Inflammatory macrophage (primary cell): ENCODE measurements at regions not wholly inside any gene's neighbourhood (a gene's known extent, or its start where the extent isn't known, plus 50 kb on each side); places are given as distances from the start of the nearest gene placed in this dataset.

Experiments used
- DNase-seq, 2 donors: peaks; one replicate each; pipeline ENCODE4 v3.0.0-alpha.2; 2020 to 2022

DNA sequence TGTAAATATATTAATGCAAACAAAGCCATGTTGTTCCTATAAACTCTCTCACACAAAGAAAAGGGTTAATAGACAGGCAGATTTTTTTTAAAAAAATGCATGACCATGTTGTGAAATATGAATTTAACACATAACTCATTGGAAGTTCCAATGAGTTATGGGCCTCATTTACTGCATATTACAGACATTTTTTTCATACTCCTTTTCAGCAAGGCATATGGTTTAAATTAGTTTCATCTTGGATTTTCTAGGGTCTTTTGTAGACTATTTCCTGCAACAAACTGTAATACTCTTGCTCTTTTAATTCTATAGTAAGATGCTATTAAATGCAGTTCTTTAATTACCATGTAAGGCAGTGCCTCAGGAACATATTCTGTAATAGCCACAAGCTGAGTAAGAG, 323.1 kb downstream of the GBA3 start:
- DNase-seq, result no peak

DNA sequence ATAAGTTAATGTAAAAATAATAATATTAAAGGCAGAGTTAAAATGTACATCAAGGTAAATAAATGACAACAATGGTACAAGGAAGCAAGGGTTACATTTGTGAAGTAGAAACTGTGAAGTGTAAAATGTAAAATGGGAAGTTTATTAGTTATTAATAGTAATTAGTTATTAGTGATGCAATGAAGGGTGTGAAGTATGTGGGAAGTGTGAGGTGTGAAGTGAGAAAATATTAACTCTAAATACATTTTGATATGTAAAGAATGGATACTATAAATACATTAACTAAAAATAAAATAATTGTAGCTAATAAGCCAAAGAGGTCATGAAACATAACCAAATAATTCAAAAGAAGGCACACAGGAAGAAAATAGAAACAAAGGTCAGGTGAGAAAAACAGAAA, 316.4 kb downstream of the GBA3 start:
- no peak for DNase-seq

DNA sequence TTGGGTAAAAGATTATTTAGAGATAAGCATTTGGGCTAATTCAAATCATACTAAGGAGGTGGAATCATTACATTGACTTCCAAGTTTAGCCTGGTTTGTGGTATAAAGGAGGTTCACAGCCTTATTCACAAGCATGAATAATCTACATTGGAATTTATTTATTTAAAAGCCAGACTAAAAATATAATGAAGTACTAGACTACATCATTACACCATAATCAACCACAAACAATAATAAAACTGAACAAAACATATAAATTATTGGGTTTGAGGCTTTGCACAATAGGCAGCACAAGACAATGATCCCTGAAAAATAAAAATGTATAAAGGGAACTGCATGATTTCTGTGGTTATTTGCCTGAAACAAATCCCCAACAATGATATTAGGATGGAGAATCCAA, 314.0 kb downstream of the GBA3 start:
- no peak for DNase-seq

DNA sequence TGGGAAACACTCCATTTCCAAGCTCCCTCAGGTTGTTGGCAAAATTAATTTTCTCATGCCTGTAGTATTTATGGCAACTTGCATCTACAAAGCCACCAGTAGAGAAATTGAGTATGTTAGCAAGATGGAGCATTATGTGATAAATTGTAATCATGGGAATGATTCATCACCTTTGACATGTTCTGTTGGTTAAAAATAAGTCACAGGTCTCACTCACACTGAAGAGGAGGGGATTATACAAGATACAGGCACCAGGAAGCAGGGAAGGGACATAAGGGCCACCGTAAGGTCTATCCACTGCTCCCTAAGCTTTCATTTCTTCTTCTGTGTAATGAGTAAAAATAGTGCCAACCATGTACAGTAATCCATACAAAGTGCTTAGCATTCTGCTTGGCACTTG, 313.0 kb downstream of the GBA3 start:
- no peak for DNase-seq

DNA sequence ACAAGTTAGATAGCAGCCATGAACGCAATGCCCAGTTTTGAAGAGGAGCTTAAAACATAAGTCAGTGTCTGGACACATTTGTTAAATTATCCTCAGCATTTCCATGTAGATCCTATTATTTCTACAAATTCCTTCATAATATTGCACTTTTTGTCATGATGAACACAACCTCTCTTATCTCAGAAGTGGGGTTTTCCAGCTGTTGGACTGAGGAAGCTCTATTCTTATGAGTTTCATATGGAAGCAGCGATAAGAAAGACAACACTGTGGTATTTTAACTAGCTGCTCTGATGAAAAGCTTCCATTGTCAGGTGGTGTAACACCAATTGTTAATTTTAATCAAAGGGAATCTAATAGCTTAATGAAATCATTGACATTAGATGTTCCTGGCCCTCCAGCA, 308.7 kb downstream of the GBA3 start:
- DNase-seq, result no peak

DNA sequence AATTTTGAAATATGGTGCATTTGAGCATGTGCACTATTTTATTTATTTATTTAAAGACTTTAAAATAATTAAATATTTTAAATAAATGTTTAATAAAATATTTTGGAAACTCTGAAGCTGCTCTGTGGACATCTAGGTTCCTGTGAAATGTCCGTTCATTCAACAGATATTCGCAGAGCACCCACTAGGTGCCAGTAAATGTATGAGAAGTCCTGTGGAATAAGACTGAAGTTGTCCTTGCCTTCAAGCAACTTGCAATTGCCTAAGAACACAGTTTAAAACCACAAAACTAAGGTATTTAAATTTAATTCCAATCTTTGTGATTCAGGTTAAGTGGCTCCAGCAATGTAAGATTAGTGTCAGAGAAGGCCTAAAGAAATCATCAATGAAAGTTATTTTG, 306.7 kb downstream of the GBA3 start:
- no peak for DNase-seq

DNA sequence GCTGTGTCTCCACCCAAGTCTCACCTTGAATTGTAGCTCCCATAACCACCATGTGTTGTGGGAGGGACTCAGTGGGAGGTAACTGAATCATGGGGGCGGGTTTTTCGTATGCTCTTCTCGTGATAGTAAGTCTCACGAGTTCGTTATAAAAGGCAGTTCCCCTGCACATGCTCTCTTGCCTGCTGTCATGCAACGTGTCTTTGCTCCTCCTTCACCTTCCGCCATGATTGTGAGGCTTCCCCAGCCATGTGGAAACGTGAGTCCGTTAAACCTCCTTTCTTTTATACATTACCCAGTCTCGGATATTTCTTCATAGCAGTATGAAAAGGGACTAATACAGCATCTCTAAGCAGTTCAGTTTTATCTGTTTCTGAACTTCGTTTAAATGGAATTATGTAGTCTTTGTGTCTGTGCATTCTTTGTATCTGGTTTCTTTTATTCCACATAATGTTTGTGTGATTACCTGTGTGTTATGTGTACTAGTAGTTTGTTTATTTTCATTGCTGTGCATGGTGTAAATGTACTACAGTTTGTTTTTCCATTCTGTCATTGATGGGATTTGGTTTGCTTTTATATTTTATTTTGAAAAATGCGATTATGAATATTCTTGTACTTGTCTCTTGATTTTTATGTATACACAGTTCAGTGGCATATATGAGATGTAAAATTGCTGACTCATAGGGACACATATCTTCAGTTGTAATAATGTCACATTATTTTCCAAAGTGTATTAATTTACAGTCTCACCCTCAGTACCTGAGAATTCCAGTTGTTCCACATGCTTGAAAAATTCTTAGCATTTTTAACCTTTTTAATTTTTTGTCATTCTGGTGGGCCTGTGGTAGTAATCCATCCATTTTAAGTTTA, 304.9 kb downstream of the GBA3 start:
- no peak for DNase-seq

DNA sequence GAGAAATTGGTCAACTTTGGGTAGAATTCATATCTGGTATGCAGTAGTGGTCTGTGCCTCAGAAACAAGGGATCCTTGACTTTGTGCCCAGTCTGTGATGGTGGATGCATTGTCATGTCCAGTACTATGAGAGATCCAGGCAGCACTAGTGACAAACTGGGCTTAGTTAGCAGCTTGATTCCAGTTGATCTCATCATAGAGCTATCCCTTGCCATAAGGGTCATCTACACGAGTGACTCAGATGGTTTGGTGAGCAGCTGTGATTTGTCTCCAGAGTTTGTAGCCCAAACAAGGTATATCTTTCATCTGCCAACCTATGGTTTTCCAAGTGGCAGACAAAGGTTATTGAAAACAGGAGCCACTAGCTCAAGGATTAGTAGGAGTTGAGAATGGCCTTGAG, 298.8 kb downstream of the GBA3 start:
- DNase-seq, result no peak

DNA sequence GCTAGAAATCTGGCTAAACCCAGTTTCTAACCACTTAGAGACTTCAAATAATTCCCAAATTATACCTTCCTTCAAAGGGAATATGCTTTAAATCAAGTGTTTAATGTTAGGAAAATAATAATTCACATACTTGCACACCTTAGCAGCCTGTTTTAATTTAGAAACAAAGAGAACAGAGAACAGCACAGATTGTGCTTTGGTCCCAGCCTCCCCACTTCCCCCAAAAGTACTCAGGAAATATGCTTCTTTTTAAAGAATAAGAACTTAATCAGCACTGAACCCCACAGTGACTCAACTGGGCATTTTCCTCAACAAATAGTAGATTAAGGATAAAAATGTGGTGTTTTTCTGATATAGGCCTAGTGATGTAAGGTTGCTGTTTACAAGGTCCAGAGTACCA, 295.8 kb downstream of the GBA3 start:
- DNase-seq, result no peak

DNA sequence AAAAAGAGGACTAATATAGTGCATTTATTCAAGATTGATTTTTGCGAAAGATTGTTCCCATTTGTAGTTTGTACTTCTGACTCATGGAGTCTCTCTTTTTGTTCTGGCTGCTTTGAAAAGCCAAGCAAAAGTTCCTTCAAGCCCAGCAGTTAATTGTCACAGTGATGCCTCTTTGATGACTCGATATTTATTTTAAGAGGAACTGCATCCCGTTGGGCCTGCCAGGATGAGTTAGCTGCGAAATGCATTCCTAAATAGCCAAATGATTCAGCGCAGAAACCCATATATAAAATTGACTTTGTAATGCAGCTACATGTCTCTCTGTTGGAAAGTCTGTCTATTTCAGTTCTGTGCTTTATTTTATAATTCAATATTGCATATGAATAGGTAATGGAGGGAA, 295.1 kb downstream of the GBA3 start:
- DNase-seq, result no peak

DNA sequence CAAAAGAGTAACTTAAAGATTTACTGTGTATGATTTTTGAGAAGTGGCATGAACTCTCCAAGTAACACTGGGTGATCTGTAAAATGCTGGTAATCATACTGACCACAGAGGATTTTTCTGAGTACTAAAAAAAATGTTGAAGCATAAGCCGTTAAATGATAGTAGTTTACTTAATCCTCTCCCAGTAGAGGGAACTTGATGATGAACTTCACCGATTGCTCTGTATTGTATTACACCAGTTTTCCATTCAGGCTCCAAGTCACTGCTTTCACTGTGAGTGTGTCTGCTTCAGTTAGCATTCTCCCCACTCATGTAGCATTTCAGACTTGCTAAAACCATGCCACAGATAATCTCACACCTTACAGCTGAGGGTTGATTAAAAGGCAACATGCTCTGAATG, 294.1 kb downstream of the GBA3 start:
- DNase-seq, result no peak

DNA sequence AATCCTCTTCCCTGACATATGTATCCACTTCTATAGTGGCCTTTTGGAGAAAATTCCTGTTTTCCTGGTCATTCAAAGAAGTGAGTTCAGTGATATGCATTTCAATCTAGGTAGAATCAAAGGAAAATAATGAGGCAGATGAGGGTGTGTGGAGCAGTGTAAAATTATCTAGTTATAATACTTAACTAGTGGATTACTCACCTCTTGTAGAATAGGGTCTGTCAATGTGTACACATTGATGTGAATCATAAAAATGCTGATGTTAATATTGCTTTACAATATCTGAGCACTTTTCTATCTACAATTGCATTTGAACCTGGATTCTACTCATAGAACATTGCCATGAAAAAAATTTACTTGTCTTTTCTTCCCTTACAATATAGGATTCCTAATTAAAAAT, 293.5 kb downstream of the GBA3 start:
- DNase-seq, result no peak

DNA sequence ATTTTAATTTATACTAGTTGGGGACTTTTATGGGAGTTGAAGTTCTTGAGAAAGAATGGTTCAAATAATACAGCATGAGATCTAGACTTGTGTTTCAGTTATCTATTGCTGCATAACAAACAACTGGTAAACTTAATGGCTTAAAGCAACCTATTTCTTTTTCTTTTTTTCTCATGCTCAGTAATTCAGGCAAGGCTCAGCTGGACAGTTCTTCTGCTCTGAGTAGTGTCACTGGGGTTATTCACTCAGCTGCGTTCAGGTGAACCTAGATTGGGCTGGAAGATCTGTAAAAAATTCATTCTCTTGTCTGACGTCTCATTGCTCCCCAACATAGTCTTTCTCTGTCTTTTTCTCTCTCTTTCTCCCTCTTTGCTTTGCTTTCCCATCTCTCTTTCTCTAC, 291.7 kb downstream of the GBA3 start:
- no peak for DNase-seq

DNA sequence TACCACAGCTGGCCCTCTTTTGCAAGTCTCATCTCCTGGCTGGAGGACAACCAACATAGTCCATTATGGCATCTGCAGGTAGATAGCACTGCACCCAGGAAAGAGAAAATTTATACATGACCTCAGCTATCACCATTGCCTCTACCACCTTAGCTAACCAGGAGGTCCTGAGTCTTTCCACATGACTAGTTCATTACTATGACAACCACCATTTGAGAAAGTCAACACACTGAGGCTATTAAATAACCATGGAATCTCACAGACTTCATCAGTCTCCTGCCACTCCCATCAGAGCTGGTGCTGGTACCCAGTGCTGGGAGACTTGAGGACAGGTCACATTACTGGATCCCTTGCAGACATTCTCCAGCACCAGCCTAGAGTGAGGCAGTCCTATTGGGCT, 285.9 kb downstream of the GBA3 start:
- DNase-seq, result no peak

DNA sequence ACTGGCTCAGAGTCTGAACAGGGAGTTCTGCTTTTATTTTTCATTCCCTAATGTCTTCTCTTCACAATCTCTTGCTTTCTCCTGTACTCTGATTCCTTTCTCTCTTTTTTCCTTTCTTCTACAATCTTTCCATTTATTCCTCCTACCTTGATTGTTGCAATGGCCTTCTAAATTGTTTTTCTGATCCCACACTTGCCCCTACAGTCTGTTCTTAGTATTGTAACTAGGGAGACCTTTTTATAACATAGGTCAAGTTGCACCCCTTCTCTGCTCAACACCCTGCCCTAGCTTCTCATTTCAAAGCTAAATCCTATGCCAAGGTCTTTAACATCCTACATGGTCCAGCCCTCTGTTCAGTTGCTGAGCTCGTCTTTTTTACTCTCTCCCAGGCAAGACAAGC, 277.9 kb downstream of the GBA3 start:
- DNase-seq, result no peak

DNA sequence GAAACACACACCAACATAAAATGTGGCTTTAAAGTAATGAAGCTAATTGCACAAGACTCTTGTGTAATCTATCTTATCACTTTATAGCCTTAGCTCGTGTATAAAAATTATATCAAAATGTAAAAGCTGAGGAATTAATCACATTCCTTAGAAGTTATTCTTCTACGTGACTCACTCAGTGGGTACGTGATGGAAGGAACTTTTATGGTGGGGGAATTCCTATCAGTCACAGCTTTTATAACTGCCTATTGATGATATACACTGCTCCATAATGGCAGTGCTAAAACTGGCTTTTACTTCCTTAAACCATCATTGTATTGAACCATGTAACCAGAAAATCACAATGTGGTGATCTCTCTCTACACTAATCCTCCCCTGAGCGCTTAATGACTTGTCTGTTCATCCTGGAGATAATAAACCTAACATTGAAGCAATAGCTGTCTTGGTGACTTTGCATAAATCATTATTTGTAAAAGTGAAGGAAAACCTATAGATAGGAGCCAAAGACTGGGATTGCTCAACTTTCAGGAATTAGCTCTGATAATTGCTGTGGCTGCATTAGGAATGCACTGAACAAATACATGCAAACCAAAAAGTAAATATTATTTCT, 276.7 kb downstream of the GBA3 start:
- no peak for DNase-seq

DNA sequence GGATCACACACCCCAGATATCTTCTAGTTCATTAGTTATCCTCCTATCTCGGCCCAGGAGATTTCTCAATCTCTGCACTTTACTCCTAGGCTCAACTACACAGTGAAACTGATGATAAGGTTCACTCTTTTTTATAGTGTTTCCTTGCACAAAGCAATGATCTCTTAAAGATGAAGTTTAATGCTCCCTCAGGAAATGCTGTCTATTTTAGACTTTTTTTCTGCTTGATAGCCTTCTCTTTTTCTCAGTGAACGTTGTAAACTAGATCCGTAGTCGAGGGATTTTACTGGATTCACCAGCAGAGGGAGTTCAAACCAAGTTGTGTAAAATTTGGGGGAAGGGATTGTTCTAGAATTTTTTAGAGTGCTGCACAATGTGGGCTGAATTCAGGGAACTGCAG, 269.6 kb downstream of the GBA3 start:
- peak in 1 of 2 donors; percentile 1 for DNase-seq

DNA sequence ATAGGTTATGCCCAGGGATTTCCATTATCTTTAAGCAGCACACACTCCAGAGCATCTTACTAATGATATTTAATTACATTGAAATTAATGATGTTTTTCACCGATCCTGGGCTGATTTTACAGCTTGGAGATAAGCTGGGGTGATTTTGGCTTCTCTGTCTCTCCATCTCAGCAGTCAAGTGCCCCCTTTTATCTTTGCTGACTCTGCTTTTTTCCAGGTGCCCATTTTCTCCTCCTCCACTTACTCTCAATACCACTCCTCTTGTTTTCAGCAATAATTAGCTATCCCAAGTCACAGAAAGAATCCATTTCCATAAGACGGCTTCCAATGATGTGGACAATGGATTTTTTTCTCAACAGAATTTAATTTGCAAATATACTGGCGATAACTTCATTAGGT, 266.7 kb downstream of the GBA3 start:
- no peak for DNase-seq

DNA sequence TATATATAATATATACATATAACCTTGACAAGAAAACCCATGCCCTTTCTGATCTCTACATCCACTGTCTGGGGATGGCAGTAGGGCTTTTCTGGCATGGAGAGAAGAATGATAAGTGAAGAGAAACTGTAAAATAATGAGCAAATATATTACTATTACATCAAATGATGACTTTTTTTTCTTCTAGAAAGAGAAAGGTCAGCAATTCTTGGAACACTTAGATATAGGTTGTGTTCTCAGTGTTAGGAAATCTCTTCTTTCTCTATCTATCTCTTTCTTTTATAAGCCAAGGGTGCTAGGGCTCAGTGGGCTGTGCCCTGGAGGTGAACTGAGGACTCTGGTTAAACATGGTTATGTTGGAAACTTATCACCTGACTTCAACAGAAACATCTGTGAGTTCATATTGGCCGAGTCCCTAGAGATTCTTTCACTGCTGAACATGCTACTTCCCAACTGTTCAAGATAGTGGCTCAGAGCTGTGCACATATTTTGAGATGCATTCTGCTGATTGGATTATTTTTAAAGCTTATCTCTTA, 265.1 kb downstream of the GBA3 start:
- no peak for DNase-seq

DNA sequence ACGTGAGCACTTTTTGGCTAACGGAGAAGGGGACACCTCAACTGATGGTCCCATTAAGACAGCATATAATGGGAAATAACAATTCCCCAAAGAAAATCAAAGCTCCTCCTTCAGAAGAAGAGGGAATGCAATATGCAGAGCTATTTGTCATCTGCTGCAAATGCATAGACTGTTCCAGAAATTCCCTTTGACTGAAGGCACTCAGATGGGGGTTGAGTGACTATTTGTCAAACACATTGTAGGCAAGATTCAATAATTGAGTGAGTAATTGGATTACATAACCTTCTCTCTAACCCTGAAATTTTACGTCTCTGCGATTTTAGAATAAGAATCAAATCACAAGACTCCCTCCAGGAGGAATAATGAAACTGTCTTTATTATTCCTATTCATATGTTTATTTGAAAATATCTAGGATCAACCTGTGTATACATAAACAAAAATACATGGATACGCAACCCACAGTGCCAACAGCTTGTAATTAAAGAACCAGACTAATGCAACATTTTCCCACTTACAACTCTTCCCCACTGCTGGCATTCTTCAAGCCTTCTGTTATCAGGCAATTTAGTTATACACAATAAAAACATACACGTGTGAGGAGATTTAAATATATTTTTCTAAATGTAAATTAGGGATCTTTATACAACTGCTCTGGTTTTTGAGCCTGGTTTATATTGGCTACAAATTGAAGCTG, 256.6 kb downstream of the GBA3 start:
- no peak for DNase-seq

DNA sequence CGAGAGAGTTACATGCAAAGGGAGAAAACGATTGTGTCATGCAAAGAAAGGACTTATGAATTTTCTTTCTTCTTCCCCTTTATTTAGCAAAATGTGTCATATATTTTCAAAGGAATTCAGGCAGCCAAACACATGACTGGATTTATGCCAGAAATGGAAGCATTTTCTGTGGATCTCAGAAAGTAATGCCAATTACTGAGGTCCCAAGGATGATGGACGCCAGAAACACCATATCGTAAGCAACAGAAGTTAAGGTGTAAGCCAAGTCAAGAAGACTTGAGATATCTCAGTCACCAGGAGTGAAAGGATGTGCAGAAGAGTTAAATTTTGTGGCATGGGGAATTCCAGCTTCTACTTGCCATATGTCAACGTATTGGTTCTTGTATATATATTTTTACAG, 255.1 kb downstream of the GBA3 start:
- DNase-seq, result no peak

DNA sequence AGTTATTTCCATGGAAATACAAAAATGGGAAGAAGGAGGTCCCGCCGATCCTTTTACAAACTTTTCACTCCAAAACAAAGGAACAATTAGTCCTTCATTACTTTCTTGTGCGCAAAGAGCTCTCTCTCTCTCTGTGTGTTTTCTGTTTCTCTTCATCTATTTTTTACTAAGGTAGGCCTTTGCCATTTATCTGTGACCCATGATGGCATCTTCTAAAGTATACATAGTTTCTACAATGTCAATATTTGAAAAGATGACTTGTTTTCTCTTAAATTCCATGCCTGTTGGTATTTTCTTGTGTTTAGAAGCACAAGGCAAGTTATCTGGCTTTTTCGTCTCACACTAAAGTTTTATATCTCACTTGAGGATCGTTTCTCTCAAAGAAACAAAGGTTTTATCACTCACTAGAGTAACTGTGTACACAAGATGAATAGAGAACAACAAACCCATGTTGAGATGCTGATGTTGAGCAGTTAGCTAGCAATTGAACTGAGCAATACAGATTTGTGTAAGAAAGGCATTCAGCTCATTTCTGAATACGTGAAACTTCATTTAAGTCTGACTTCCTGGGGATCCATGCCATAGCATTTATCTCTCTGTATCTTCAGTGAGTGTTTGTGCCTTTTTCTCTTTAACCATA, 250.3 kb downstream of the GBA3 start:
- DNase-seq, result no peak

DNA sequence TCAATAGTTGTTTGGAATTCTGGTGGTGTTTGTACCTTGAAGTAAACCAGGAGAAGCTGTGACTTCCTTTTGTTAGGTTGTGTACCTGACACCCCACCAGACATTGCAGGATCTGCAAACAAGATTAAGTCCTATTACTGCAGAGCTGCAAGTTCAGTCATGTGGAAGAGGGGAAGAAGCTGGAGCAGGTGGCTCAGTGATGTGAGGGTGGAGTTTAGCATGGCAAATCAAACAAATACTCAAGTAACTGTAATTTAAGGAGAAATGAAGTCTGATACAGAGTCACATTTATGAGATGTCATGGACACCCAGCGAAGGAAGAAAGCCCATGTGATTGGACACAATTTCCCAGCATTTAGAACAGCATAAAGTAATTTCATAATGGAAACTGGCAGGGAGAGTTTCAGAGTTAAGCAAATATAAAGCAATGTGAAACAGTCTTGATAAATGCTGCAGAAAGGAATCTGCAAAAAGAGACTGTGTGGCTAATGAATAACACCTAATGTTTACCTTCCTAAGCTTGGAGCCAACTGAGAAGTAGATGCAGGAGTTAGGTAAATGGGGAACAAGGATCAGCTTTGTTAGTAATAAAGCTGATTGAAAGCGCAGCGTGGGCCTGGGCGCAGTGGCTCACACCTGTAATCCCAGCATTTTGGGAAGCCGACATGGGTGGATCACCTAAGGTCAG, 249.1 kb downstream of the GBA3 start:
- no peak for DNase-seq
